Activated B cell treated with CpG ODN at 0.5 μM for 24 hours (primary cell): ENCODE measurements at regions not wholly inside any gene's neighbourhood (a gene's known extent, or its start where the extent isn't known, plus 50 kb on each side); places are given as distances from the start of the nearest gene placed in this dataset.

ENCODE experiments used
- ATAC-seq: fragments of 200-7000 bp; cut with Tn5 transposase; one replicate; pipeline ENCODE4 v1.10.0; 2021; ENCODE audit warnings: low read depth, mild to moderate bottlenecking, moderate library complexity
- CTCF ChIA-PET: fragments of 350-600 bp; sonication (Branson Sonifier 250); formaldehyde crosslinking; loops from one replicate; lab custom pipeline; 2021; ENCODE audit warnings: antibody characterized with exemption; lab: Charles Lee
- POLR2A ChIA-PET: fragments of 350-600 bp; sonication (Branson Sonifier 250); formaldehyde crosslinking; loops from one replicate; lab custom pipeline; 2021; ENCODE audit warnings: antibody characterized with exemption; lab: Charles Lee
- DNase-seq: peaks from one replicate; pipeline ENCODE4 v3.0.0; 2022
- H3K27ac Mint-ChIP-seq: one replicate; pipeline ENCODE4 v1.8.0; 2020; ENCODE audit warnings: mixed read lengths
- H3K27me3 Mint-ChIP-seq: one replicate; pipeline ENCODE4 v1.8.0; 2021; ENCODE audit warnings: mixed read lengths
- H3K36me3 Mint-ChIP-seq: one replicate; pipeline ENCODE4 v1.8.0; 2021; ENCODE audit warnings: low read depth, mixed read lengths
- H3K4me1 Mint-ChIP-seq: one replicate; pipeline ENCODE4 v1.8.0; 2021; ENCODE audit warnings: mixed read lengths
- H3K4me3 Mint-ChIP-seq: one replicate; pipeline ENCODE4 v1.8.0; 2020; ENCODE audit warnings: mild to moderate bottlenecking, mixed read lengths
- H3K9me3 Mint-ChIP-seq: one replicate; pipeline ENCODE4 v1.8.0; 2020; ENCODE audit warnings: mixed read lengths
- intact Hi-C: fragments of 100-400 bp; cut with micrococcal nuclease; formaldehyde crosslinking; loops from one replicate; pipeline ENCODE4 v1.15.1; 2024
- TF ChIP-seq, protein P1 (sequence below): fragments of 200-600 bp; IDR thresholded peaks from one replicate; pipeline ENCODE4 v1.8.0; 2022; ENCODE audit warnings: antibody characterized with exemption, mild to moderate bottlenecking

GRCh38 chr2:19435815-19436214 is 77.4 kb upstream of the OSR1 start:
- intact Hi-C loops = no loop called here
- DNase-seq (no peak), ATAC-seq (no peak)
- POLR2A ChIA-PET = no interaction called here
- Mint-ChIP-seq H3K4me3 (no peak overlapping the region), H3K27ac (no peak overlapping the region), H3K4me1 (no peaks in the 10 kb centered on the region), H3K27me3 (peaks cover 12% of the 10 kb centered on the region), H3K36me3 (no peaks in the 10 kb centered on the region), H3K9me3 (no peaks in the 10 kb centered on the region)
- TF ChIP-seq, protein P1, sequence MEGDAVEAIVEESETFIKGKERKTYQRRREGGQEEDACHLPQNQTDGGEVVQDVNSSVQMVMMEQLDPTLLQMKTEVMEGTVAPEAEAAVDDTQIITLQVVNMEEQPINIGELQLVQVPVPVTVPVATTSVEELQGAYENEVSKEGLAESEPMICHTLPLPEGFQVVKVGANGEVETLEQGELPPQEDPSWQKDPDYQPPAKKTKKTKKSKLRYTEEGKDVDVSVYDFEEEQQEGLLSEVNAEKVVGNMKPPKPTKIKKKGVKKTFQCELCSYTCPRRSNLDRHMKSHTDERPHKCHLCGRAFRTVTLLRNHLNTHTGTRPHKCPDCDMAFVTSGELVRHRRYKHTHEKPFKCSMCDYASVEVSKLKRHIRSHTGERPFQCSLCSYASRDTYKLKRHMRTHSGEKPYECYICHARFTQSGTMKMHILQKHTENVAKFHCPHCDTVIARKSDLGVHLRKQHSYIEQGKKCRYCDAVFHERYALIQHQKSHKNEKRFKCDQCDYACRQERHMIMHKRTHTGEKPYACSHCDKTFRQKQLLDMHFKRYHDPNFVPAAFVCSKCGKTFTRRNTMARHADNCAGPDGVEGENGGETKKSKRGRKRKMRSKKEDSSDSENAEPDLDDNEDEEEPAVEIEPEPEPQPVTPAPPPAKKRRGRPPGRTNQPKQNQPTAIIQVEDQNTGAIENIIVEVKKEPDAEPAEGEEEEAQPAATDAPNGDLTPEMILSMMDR = no peak
- CTCF ChIA-PET = no interaction called here

DNA sequence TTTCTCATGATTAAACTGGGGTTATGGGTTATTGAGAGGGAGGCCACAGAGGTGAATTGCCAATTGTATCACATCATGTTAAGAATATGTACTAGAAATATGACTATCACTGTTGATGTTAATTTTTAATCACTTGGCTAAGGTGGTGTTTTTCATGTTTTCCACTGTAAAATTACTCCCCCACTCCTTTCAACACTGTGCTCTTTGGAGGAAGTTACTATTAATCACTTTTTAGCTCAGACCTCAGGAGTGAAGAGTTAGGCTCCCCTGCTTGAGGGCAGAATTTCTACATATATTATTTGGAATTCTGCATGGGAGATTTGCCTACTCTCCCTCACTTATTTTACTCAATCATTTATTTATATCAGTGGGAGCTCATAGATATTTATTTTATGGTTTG is 76.0 kb upstream of the OSR1 start:
- Mint-ChIP-seq H3K27ac (no peak overlapping the region), H3K4me3 (no peak overlapping the region), H3K36me3 (no peaks in the 10 kb centered on the region), H3K9me3 (no peaks in the 10 kb centered on the region), H3K27me3 (peaks cover 12% of the 10 kb centered on the region), H3K4me1 (no peaks in the 10 kb centered on the region)
- DNase-seq (no peak), ATAC-seq (no peak)
- TF ChIP-seq, protein P1 = no peak
- ChIA-PET CTCF (no interaction called here), POLR2A (no interaction called here)
- intact Hi-C loops = no loop called here

DNA sequence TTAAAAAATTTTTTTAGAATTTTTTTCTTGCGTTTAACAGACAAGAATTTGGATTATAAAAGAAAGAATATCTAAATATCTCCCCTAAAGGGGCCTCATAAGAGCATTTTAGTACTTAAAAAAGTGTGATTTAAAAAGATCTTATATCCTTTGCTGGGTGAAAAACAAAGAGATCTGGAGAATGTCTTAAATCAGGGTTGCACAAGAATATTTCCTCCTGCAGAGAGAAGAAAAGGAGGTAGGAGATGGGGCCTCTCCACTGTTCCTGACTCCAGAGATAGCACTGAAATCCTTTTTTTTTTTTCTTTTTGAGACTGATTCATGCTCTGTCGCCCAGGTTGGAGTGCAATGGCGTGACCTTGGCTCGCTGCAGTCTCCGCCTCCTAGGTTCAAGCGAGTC is 68.5 kb upstream of the OSR1 start:
- H3K36me3 Mint-ChIP-seq = no peaks in the 10 kb centered on the region
- ATAC-seq (no peak), DNase-seq (no peak)
- TF ChIP-seq, protein P1 = no peak
- H3K4me3 Mint-ChIP-seq = no peak overlapping the region
- H3K4me1 Mint-ChIP-seq = no peaks in the 10 kb centered on the region
- intact Hi-C loops = no loop called here
- H3K27ac Mint-ChIP-seq = no peak overlapping the region
- CTCF ChIA-PET = no interaction called here
- peaks cover 4% of the 10 kb centered on the region for H3K27me3 Mint-ChIP-seq
- POLR2A ChIA-PET = no interaction called here
- no peaks in the 10 kb centered on the region for H3K9me3 Mint-ChIP-seq

GRCh38 chr2:19426144-19426543 is 67.7 kb upstream of the OSR1 start:
- TF ChIP-seq, protein P1 = no peak
- intact Hi-C loops = no loop called here
- DNase-seq (no peak), ATAC-seq (no peak)
- Mint-ChIP-seq H3K27ac (no peak overlapping the region), H3K36me3 (no peaks in the 10 kb centered on the region), H3K27me3 (peaks cover 4% of the 10 kb centered on the region), H3K4me1 (no peaks in the 10 kb centered on the region), H3K9me3 (no peaks in the 10 kb centered on the region), H3K4me3 (no peak overlapping the region)
- ChIA-PET POLR2A (no interaction called here), CTCF (no interaction called here)

GRCh38 chr2:19425419-19425818 is 67.0 kb upstream of the OSR1 start:
- ChIA-PET POLR2A (no interaction called here), CTCF (no interaction called here)

More at GRCh38 chr2:19425419-19425818, 67.0 kb upstream of the OSR1 start:
- DNase-seq (no peak), ATAC-seq (no peak)
- Mint-ChIP-seq H3K4me1 (no peaks in the 10 kb centered on the region), H3K36me3 (no peaks in the 10 kb centered on the region), H3K9me3 (no peaks in the 10 kb centered on the region), H3K27me3 (peaks cover 4% of the 10 kb centered on the region), H3K27ac (no peak overlapping the region), H3K4me3 (no peak overlapping the region)
- intact Hi-C loops = no loop called here
- TF ChIP-seq, protein P1 = no peak
